COR-L47 (cell line): ENCODE measurements at regions not wholly inside any gene's neighbourhood (a gene's known extent, or its start where the extent isn't known, plus 50 kb on each side); places are given as distances from the start of the nearest gene placed in this dataset.

Experiments
- DNase-seq: peaks from one replicate; lab custom pipeline; 2025; lab: John Stamatoyannopoulos, UW

DNA sequence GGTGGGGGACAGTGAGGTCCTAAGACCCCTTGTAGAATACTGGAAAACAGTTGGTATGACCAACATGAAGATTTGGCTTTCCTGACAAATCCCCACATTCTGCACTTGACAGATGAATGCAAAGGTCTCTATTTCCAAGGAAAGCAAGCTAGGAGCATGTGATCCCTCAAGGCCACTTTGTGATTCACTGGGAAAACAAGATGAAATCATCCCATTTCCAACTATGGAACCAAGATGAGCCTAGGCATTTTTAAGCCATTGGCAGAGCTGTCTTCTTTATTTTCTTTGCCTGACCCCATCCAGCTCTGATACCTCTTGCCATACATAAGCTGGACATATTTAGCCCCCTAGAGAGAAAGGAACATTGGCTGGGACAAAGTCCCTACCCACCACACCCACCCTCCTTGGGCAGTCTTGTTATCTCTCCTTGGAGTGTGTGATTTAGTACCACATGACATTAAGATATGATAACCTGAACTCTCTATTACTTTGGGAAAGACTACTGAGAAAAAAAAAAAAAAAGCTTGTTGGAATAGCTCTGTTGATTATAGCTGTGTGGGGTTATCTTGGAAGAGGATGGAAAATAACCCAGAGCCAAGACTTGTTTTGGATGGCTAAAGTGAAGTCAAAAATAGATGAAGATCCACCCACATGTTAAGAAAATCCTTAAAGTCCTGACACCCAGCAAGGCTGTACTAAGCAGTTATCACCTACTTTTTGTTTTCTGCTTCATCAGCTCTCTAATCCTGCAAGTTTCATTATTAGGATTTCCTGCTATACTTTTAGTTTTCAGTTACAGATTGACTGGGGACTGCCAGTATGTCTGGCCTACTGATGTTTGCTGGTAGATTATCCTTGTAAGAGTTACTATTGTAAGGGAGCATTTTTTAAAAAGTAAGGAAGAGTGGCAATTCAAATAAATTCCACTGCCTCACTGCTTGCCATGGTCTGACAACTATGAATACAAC is 90.1 kb upstream of the PREP start:
- DNase-seq = no peak

DNA sequence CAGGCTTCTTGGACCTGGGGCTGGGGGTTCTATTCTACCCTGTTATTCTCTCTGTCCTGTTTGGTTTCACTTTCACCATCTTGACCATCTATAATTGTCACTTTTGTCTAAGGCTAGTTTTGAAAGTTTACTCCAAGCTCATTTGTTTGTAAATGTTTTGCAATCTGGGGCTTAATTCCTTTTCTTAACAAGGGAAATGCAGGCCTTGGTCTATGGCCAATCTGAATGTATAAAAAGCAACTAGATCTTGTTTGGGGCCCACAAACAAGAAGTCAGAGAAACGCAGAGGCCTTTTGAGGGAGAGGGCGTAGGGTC is 86.3 kb upstream of the PREP start:
- no peak for DNase-seq

GRCh38 chr6:105488516-105489215 is 85.8 kb upstream of the PREP start:
- no peak for DNase-seq

DNA sequence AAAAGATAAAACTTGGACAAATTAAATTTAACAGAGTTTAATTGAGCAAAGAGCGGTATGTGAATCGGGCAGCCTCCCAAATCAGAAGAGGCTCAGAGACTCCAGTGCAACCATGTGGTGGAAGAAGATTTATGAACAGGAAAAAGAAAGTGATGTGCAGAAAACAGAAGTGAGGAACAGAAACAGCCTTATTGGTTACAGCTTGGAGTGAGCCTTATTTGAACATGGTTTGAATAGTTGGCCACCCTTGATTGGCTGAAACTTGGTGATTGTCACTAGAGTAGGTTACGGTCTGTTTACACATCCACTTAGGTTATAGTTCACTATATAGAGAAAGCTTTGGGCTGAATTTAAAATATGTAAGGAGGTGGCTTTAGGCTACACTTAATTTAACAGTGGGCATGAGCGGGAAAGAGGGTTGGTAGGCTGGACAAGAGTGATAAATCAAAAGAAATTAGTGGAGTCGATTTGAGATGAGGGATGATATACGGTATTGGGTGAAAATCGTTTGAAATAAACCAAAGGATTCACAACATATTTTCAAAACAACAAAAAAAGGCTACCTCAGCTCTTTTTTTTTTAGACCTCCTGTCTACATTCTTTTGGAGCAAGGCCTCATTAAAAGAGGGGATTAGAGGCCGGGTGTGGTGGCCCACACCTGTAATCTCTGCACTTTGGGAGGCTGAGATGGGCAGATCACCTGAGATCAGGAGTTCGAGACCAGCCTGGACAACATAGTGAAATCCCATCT is 84.3 kb upstream of the PREP start:
- no peak for DNase-seq

DNA sequence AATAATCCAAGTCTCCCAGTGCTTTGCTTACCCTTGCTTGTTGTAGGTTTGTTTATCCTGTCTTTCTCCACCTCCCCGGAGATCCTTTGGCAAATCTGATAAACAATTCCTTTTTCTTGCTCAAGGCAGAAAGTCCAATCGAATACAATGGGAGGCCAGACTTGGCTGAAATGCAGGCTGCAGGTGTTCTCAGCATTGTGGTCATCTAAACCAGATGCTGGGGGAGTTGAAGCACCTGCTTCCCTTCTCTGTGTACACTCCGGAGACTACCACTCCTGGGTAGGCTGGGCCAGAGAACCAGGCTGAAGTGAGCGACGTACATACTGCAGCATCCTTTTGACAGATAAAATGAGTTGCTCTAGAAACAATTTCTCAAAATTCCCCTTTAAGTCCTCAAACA is 82.6 kb upstream of the PREP start:
- DNase-seq = peak; percentile 50

DNA sequence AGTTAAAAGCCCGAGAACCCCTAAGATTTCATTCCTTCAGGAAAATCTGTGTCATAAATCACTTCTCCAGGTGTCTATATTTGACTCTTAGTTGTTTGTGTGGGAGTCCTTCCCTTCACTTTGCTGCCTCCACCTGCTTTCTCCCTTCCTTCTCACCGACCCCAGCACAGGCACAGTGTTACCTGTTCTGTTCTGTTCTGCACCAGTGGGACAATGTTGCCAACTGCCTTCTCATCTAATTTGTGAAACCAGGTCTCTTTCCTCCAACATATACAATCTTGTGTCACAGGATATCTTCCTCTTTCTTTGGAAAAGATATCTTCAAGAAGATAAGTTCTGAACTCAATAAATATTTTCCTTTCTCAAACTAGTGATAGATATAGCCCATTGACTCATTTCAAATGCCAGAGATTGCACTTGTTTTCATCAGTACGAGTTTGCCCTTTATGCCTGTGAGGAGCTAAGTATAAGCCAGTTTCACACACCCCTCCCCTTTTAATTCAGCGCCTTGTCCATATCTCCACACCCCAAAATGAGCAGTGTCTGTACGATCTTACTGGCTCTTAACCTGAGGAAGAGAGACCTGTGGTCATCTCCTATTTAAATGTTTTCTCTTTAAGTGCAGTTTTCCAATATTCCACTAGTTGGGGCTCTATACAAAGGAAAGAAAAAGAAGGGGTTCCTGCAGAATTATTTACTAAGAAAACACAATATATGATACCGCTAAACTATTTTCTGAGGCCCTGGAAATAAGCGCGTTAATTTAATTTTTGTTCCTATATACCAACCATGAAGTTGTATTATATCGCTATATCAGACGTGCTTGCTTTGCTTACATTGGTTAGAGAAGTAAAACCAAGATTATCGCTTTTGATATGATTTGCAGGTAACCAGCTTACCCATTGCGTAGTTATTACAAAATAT is 81.6 kb upstream of the PREP start:
- peak; percentile 19 for DNase-seq

- DNase-seq = no peak
Observed at GRCh38 chr6:105483492-105483891, 80.6 kb upstream of the PREP start.

DNA sequence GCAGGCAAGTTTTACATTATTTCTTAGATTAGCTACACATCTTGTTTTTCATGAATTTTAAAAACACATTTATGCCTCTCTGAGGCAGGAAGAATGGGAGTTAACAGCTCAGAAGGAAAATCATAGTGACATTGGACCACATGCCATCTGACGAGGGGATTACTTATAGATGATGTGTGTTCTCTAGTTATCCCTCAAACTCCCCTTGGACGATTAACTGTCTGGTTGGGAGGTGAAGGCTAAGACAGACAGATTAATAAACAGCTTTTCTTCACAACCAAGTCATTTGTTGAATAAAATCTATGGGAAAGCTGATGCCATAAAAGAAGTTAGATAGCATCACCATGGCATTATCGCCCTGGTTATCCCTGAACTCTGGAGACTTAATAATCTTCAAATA is 80.0 kb upstream of the PREP start:
- no peak for DNase-seq

GRCh38 chr6:105482227-105482844 is 79.5 kb upstream of the PREP start:
- peak; percentile 6 for DNase-seq

DNA sequence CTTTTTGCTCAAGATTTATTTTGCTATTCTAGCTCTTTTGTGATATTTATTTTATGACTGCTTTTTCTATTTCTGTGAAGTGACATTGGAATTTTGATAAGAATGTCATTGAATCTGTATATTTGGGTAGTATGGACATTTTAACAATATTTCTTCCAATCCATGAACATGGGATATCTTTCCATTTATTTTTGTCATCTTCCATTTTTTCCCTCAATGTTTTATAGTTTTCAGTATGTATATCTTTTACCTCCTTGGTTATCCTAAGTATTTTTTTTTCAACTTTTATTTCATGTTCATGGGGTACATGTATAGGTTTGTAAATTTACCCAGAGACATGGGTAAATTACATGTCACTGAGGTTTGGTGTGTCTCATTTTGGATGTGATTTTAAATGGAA is 74.1 kb upstream of the PREP start:
- DNase-seq = no peak

GRCh38 chr6:105474234-105474633 is 71.4 kb upstream of the PREP start:
- no peak for DNase-seq

- DNase-seq = no peak
Observed at GRCh38 chr6:105469946-105470345, 67.1 kb upstream of the PREP start.

DNA sequence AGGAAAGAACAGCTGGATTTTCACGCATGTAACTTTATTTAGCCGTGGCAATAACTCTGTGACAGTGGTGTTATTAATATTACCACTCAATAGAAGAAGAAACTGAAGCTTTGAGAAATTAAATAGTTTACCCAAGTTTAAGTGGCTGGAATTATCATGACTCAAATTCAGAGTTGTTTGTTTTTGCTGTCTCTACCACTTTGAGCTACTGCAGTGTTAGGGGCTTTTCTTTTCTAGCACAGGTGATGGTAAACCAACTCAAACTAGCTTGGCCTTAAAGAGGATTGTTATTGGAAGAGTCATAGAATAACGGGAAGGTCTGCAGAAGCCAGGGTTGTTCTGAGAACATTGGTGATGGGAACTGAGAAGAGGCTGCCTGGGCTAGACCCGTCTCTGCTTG is 66.0 kb upstream of the PREP start:
- DNase-seq = no peak

DNA sequence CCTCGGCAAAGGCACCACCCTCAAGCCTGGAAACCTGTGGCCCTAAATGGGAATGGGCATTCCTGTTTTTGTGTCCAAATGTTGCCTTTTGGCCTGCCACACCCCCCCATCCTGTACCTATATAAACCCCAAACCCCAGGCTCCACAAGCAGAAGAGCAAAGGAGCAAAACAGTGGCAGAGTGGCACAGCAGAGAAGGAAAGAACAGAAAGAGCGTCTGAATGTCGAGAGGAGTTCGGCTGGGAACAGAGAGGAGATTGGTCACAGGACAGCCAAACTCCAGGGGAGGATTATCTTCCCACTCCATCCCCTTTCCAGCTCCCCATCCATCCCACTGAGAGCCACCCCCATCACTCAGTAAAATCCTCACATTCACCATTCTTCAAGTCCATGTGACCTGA is 58.0 kb upstream of the PREP start:
- no peak for DNase-seq

- no peak for DNase-seq
Observed at GRCh38 chr6:105459864-105460263, 57.0 kb upstream of the PREP start.

- no peak for DNase-seq
Observed at GRCh38 chr6:105459049-105459448, 56.2 kb upstream of the PREP start.

DNA sequence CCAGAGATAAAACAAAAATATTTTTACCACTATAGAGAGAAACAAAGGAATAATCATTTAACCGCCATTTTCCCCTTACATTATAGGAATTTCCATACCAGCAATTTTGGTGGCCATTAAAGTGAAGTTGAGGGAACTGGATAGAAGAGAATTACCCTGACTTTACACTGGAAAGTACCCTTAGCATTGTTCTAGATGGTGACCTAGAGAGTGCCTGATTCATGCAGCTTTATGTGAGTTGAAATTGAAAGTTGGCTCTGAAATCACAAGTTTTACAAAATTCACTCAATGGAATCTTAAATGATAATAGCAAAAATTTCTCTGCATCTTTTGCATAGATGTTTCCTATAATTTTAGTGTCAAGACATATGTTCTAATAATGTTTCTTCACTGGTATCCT is 55.7 kb upstream of the PREP start:
- no peak for DNase-seq

DNA sequence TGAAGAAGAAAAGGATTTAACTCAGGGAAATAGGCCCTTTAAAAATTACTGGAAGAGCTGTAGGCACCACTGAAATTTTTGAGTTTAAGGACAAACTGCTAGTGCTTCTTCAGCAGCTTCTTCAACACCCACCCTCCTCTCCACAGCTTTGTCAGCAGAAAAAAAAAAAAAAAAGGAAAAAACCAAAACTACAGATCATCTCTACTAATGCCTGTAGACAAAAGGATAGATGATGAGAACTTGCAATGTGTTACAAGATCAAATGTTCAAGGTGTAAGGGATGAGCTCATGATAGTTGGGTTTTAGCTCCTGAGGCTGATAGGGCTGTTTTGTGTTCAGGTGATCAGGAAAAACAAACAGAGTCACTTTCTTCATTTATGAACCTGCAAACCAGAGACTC is 55.2 kb upstream of the PREP start:
- no peak for DNase-seq

DNA sequence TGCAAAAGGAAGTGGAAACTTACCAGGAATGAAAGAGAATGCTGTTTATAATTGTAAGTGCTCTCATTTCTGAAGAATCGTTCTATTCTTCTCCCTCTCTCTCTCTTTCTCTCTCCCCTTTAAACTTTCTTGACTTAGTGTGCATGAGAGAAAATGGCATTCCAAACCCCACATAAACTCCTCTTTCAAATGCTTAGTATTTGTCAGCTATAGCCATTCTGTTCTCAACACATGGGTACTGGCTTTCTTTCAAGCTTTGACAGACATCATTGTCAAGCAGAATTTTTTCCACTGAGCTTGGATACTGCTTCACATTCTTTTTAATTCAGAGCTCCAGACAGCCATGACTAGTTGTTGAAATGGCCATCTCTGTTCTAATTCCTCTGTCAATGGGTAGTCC is 51.1 kb upstream of the PREP start:
- no peak for DNase-seq

- no peak for DNase-seq
Observed at GRCh38 chr6:105452924-105453756, 50.3 kb upstream of the PREP start.
